K562 (cell line): ENCODE measurements at regions not wholly inside any gene's neighbourhood (a gene's known extent, or its start where the extent isn't known, plus 50 kb on each side); places are given as distances from the start of the nearest gene placed in this dataset.

ENCODE experiments used
- ATAC-seq: fragments of 200-7000 bp; cut with Tn5 transposase; 3 replicates; pipeline ENCODE4 v1.9.1; 2020; ENCODE audit warnings: moderate library complexity
- BruUV-seq: library from RNA; stranded (reverse); fragments of 400-500 nt; replicated peaks from 2 replicates; lab custom pipeline; 2021; lab: Mats Ljungman, UMichigan
- CTCF ChIA-PET: fragments of 300-600 bp; formaldehyde crosslinking; extraction: SDS; loops from one replicate; lab custom pipeline; 2021; ENCODE audit warnings: low intra/inter-chr PET ratio; lab: Yijun Ruan, JAX
- POLR2A ChIA-PET: fragments of 300-600, 350-650 bp; sonication (Branson Sonifier 250); formaldehyde crosslinking; extraction: SDS; loops from one replicate; lab custom pipeline; 2021; ENCODE audit warnings: antibody characterized with exemption, inconsistent platforms; lab: Yijun Ruan, JAX
- DNase-seq, 4 experiments: peaks; one replicate each; pipeline versions ENCODE4 v3.0.0 to v3.0.0-alpha.2; 2011 to 2018; ENCODE audit warnings: low spot score in 3 of 4, mixed read lengths in 3 of 4; ENCODE audit errors: extremely low read depth in 1 of 4
- FAIRE-seq: peaks from 2 replicates; lab custom pipeline; 2011; peaks lifted over from hg19 to GRCh38; lab: Jason Lieb, UNC
- H2AFZ ChIP-seq: 2 replicates; pipeline ENCODE4 v1.6.0; 2011; ENCODE audit warnings: low read depth, low read length, control low read depth, inconsistent platforms
- H3K27ac ChIP-seq: fragments of 200-600 bp; 3 replicates; pipeline ENCODE4 v1.8.0; 2011; ENCODE audit warnings: low read depth, mild to moderate bottlenecking, control low read depth, inconsistent platforms, low read length, moderate library complexity, mixed read lengths; ENCODE audit errors: extremely low read depth
- H3K27me3 ChIP-seq, 2 experiments: fragments of 300-600 bp in 1 of 2; 2 replicates in 1 of 2; 3 replicates in 1 of 2; pipeline versions ENCODE4 v1.6.0 to v1.8.0; 2011; ENCODE audit warnings: inconsistent platforms in 2 of 2, low read length in 2 of 2, mild to moderate bottlenecking in 1 of 2, mixed read lengths in 1 of 2, moderate library complexity in 1 of 2; ENCODE audit not compliant: control insufficient read depth in 2 of 2, insufficient read depth in 2 of 2
- H3K36me3 ChIP-seq: fragments of 300-600 bp; 3 replicates; pipeline ENCODE4 v1.8.0; 2011; ENCODE audit warnings: mild to moderate bottlenecking, low read length, inconsistent platforms; ENCODE audit not compliant: control insufficient read depth, insufficient read depth
- H3K4me1 ChIP-seq, 2 experiments: fragments of 200-600 bp in 1 of 2; replicated peaks in 1 of 2; 2 replicates in 1 of 2; 3 replicates in 1 of 2; pipeline versions ENCODE4 v1.5.1 to v1.8.0; 2011; ENCODE audit warnings: inconsistent platforms in 2 of 2, low read length in 2 of 2, mild to moderate bottlenecking in 1 of 2, mixed read lengths in 1 of 2, moderate library complexity in 1 of 2; ENCODE audit not compliant: control insufficient read depth in 2 of 2, insufficient read depth in 2 of 2
- H3K4me2 ChIP-seq: 2 replicates; pipeline ENCODE4 v1.6.1; 2011; ENCODE audit warnings: low read length, control low read depth, inconsistent platforms, mixed read lengths; ENCODE audit not compliant: insufficient read depth
- H3K4me3 ChIP-seq: fragments of 200-600 bp; sonication (generic), shearing (Covaris generic); 2 replicates; pipeline ENCODE4 v1.5.1; 2016; ENCODE audit warnings: control low read depth, inconsistent platforms
- H3K79me2 ChIP-seq: fragments of 200-600 bp; 3 replicates; pipeline ENCODE4 v1.8.0; 2011; ENCODE audit warnings: low read length, inconsistent platforms; ENCODE audit not compliant: control insufficient read depth, insufficient read depth
- H3K9ac ChIP-seq, 2 experiments: 2 replicates each; pipeline versions ENCODE4 v1.6.0 to v1.6.1; 2011; ENCODE audit warnings: low read depth in 2 of 2, low read length in 2 of 2, control low read depth in 1 of 2, inconsistent platforms in 1 of 2, mild to moderate bottlenecking in 1 of 2, mixed read lengths in 1 of 2; ENCODE audit not compliant: insufficient read depth in 1 of 2
- H3K9me1 ChIP-seq: one replicate; pipeline ENCODE4 v1.6.0; 2011; ENCODE audit warnings: inconsistent platforms, mild to moderate bottlenecking, low read length, moderate library complexity; ENCODE audit not compliant: control insufficient read depth, insufficient read depth
- H3K9me3 ChIP-seq: replicated peaks from 2 replicates; pipeline ENCODE4 v1.5.1; 2011; ENCODE audit warnings: low read depth, low read length, inconsistent platforms; ENCODE audit not compliant: control insufficient read depth, insufficient read depth
- H4K20me1 ChIP-seq: replicated peaks from 2 replicates; pipeline ENCODE4 v1.6.1; 2011; ENCODE audit warnings: low read length, inconsistent platforms, mixed read lengths; ENCODE audit not compliant: control insufficient read depth, insufficient read depth
- ARID3B ChIP-seq: fragments of 250-450 bp; sonication (Bioruptor Pico); IDR thresholded peaks from 2 replicates; pipeline ENCODE4 v1.4.0; 2020; ENCODE audit warnings: borderline replicate concordance
- CBX5 ChIP-seq: IDR thresholded peaks from 2 replicates; pipeline ENCODE4 v1.6.1; 2014; ENCODE audit warnings: low read depth, borderline replicate concordance
- E2F6 ChIP-seq, 2 experiments: IDR thresholded peaks; 2 replicates each; pipeline ENCODE4 v1.6.1; 2011; ENCODE audit warnings: borderline replicate concordance in 1 of 2, control low read depth in 1 of 2, low read depth in 1 of 2, low read length in 1 of 2, mild to moderate bottlenecking in 1 of 2, mixed read lengths in 1 of 2, moderate library complexity in 1 of 2; ENCODE audit not compliant: insufficient read depth in 1 of 2, insufficient read length in 1 of 2, poor library complexity in 1 of 2, severe bottlenecking in 1 of 2; ENCODE audit errors: extremely low read depth in 1 of 2
- FOXA3 ChIP-seq, 2 experiments: fragments of 450-650 bp in 1 of 2; sonication (generic) in 1 of 2; formaldehyde crosslinking; IDR thresholded peaks in 1 of 2; conservative IDR thresholded peaks in 1 of 2; 2 replicates each; pipeline versions ENCODE4 v1.4.0 to v1.8.0; 2020 to 2022; ENCODE audit warnings: mild to moderate bottlenecking in 2 of 2, missing genetic modification reagents in 1 of 2
- FOXK1 ChIP-seq: sonication (generic); formaldehyde crosslinking; IDR thresholded peaks from 2 replicates; pipeline ENCODE4 v1.8.0; 2022; ENCODE audit warnings: missing genetic modification reagents, mild to moderate bottlenecking, borderline replicate concordance
- SMARCB1 ChIP-seq: IDR thresholded peaks from 2 replicates; pipeline ENCODE4 v1.6.1; 2011; ENCODE audit warnings: improper control_type of control experiment, low read depth; ENCODE audit not compliant: insufficient read length
- SRSF3 ChIP-seq: fragments of 200-400 bp; formaldehyde crosslinking; IDR thresholded peaks from 2 replicates; pipeline ENCODE4 v1.6.1; 2016; ENCODE audit warnings: mild to moderate bottlenecking, low read length, moderate library complexity; ENCODE audit not compliant: insufficient read depth
- TBL1XR1 ChIP-seq, 2 experiments: IDR thresholded peaks; 2 replicates each; pipeline ENCODE4 v1.6.1; 2012; ENCODE audit warnings: improper control_type of control experiment in 2 of 2, low read length in 2 of 2, mild to moderate bottlenecking in 1 of 2
- TOE1 ChIP-seq, 2 experiments: fragments of 450-650 bp in 1 of 2; sonication (generic) in 1 of 2; formaldehyde crosslinking in 1 of 2; IDR thresholded peaks; 2 replicates each; pipeline versions ENCODE4 v1.7.1 to v1.8.0; 2016 to 2022; ENCODE audit warnings: borderline replicate concordance in 2 of 2, mild to moderate bottlenecking in 2 of 2, antibody characterized with exemption in 1 of 2, inconsistent platforms in 1 of 2, low read depth in 1 of 2, missing genetic modification reagents in 1 of 2, moderate library complexity in 1 of 2
- WGBS: fragments of 100-300 bp; shearing (Covaris generic); methylation state at CpG from one replicate; pipeline ENCODE4 v1.1.6; 2016; ENCODE audit warnings: low coverage, mixed read lengths; ENCODE audit not compliant: insufficient coverage; ENCODE audit errors: missing lambda C conversion rate; 5-methylcytosine and 5-hydroxymethylcytosine counted together
- in situ Hi-C: fragments of 300-500 bp; cut with MboI; formaldehyde crosslinking; loops from 4 replicates; pipeline ENCODE4 v1.15.0; 2018; ENCODE audit warnings: inconsistent platforms, mixed read lengths
- intact Hi-C: fragments of 100-400 bp; cut with micrococcal nuclease; formaldehyde crosslinking; loops from 2 replicates; pipeline ENCODE4 v1.14.2; 2022
- TF ChIP-seq, protein P1 (sequence below): sonication (generic); formaldehyde crosslinking; IDR thresholded peaks from 2 replicates; pipeline ENCODE4 v1.8.0; 2022; ENCODE audit warnings: mild to moderate bottlenecking, missing genetic modification reagents

- TF ChIP-seq FOXK1 (no peak), CBX5 (no peak)
Observed at GRCh38 chrX:35122756-35123155, 180.2 kb downstream of the FAM47B start (continued).

GRCh38 chrX:35149517-35149916 lies 206.9 kb downstream of the FAM47B start:
- Histone ChIP-seq H3K9me3 (no peaks in the 10 kb centered on the region), H4K20me1 (no peaks in the 10 kb centered on the region), H3K4me2 (no peak overlapping the region), H3K27me3 (no peaks in the 10 kb centered on the region), H3K36me3 (no peaks in the 10 kb centered on the region), H3K79me2 (no peaks in the 10 kb centered on the region), H3K9me1 (no peaks in the 10 kb centered on the region), H3K4me1 (no peaks in the 10 kb centered on the region), H3K27ac (no peak overlapping the region), H3K4me3 (no peak overlapping the region), H2AFZ (no peak overlapping the region), H3K9ac (no peak overlapping the region)
- no peak for FAIRE-seq
- no peak for TF ChIP-seq ARID3B (CRISPR knock-in tag)
- intact Hi-C loops: no loop called here
- in situ Hi-C loops: no loop called here
- ChIA-PET POLR2A (no interaction called here), CTCF (no interaction called here)
- BruUV-seq: no TSS peak
- DNase-seq: no peak
- ATAC-seq: no peak
- WGBS: 0% methylated on average over 1 of the region's 1 CpG

- H3K27ac ChIP-seq: no peak overlapping the region
- no peak for FAIRE-seq
- POLR2A ChIA-PET: no interaction called here
- H2AFZ ChIP-seq: no peak overlapping the region
- no peaks in the 10 kb centered on the region for H3K36me3 ChIP-seq
- no peak for ATAC-seq
- H3K79me2 ChIP-seq: no peaks in the 10 kb centered on the region
- H3K9me1 ChIP-seq: no peaks in the 10 kb centered on the region
- no peaks in the 10 kb centered on the region for H3K9me3 ChIP-seq
- DNase-seq: no peak
- H3K4me3 ChIP-seq: no peak overlapping the region
- 0% methylated on average over 2 of the region's 4 CpGs for WGBS
- no TSS peak for BruUV-seq
- H3K4me2 ChIP-seq: no peak overlapping the region
- in situ Hi-C loops: no loop called here
- intact Hi-C loops: no loop called here
- no peaks in the 10 kb centered on the region for H3K27me3 ChIP-seq
- H3K9ac ChIP-seq: no peak overlapping the region
- CTCF ChIA-PET: no interaction called here
- no peaks in the 10 kb centered on the region for H3K4me1 ChIP-seq
- no peaks in the 10 kb centered on the region for H4K20me1 ChIP-seq
- TF ChIP-seq TBL1XR1 (IDR thresholded peaks at IDR 0.05; ENCODE audit: low read length in 2 of 2): no peak
- TF ChIP-seq SMARCB1: no peak
- TF ChIP-seq, protein P1, sequence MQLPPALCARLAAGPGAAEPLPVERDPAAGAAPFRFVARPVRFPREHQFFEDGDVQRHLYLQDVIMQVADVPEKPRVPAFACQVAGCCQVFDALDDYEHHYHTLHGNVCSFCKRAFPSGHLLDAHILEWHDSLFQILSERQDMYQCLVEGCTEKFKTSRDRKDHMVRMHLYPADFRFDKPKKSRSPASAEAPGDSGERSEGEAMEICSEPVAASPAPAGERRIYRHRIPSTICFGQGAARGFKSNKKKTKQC (CRISPR knock-in tag): no peak
- no peak for TF ChIP-seq FOXA3 (CRISPR knock-in tag; conservative IDR thresholded peaks at IDR 0.05 in 1 of 2, IDR thresholded peaks at IDR 0.05 in 1 of 2)
- no peak for TF ChIP-seq SRSF3
- no peak for TF ChIP-seq TOE1 (IDR thresholded peaks at IDR 0.05; ENCODE audit: borderline replicate concordance)
- TF ChIP-seq TOE1 (CRISPR knock-in tag; IDR thresholded peaks at IDR 0.05; ENCODE audit: borderline replicate concordance, low read depth): no peak
- no peak for TF ChIP-seq E2F6 (IDR thresholded peaks at IDR 0.05; ENCODE audit: borderline replicate concordance in 1 of 2, extremely low read depth in 1 of 2, insufficient read depth in 1 of 2, insufficient read length in 1 of 2, low read depth in 1 of 2, low read length in 1 of 2, poor library complexity in 1 of 2, severe bottlenecking in 1 of 2)
Observed at GRCh38 chrX:35150052-35150451, 207.5 kb downstream of the FAM47B start.
